ENCODE measurements at regions not wholly inside any gene's neighbourhood (a gene's known extent, or its start where the extent isn't known, plus 50 kb on each side); places are given as distances from the start of the nearest gene placed in this dataset.

DNA sequence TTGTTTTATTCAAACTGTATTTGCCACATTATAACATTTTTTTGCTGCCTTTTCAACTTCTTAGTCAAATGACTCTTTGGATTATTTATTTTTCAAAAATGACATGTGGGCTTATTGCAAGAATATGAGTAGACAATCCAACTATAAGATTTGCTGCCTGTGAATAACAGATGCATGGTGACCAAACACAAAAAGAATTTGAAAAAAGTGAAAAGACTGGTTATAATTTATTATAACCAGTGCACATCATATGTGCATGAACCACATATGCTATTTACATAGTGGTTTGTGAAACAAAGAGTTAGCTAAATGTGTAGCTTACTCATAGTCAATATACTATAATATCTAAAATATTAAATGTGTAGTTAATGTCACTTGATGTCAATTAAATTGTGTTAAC is 2086.8 kb downstream of the ARAP2 start:
- TF ChIP-seq, protein P1, sequence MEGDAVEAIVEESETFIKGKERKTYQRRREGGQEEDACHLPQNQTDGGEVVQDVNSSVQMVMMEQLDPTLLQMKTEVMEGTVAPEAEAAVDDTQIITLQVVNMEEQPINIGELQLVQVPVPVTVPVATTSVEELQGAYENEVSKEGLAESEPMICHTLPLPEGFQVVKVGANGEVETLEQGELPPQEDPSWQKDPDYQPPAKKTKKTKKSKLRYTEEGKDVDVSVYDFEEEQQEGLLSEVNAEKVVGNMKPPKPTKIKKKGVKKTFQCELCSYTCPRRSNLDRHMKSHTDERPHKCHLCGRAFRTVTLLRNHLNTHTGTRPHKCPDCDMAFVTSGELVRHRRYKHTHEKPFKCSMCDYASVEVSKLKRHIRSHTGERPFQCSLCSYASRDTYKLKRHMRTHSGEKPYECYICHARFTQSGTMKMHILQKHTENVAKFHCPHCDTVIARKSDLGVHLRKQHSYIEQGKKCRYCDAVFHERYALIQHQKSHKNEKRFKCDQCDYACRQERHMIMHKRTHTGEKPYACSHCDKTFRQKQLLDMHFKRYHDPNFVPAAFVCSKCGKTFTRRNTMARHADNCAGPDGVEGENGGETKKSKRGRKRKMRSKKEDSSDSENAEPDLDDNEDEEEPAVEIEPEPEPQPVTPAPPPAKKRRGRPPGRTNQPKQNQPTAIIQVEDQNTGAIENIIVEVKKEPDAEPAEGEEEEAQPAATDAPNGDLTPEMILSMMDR (IDR thresholded peaks at IDR 0.05): no peak
- no peak for TF ChIP-seq POLR2AphosphoS5 (IDR thresholded peaks at IDR 0.05)
